Thyroid gland (tissue), 4 donors: ENCODE measurements at regions not wholly inside any gene's neighbourhood (a gene's known extent, or its start where the extent isn't known, plus 50 kb on each side); places are given as distances from the start of the nearest gene placed in this dataset.

Source experiments
- CTCF ChIP-seq, 6 experiments: fragments of 200-600 bp in 3 of 6; fragments of 450-650 bp in 3 of 6; sonication (generic) in 3 of 6; IDR thresholded peaks; one replicate each; pipeline ENCODE4 v1.5.1; 2016 to 2019; ENCODE audit warnings: antibody characterized with exemption in 6 of 6, mild to moderate bottlenecking in 2 of 6, inconsistent platforms in 1 of 6, moderate library complexity in 1 of 6
- POLR2A ChIP-seq, 2 donors: fragments of 450-650 bp; IDR thresholded peaks; one replicate each; pipeline ENCODE4 v1.6.1; 2017; ENCODE audit warnings: antibody characterized with exemption in 2 of 2, mild to moderate bottlenecking in 2 of 2, moderate library complexity in 1 of 2

- no peak for TF ChIP-seq CTCF (IDR thresholded peaks at IDR 0.05)
- TF ChIP-seq POLR2A (IDR thresholded peaks at IDR 0.05): no peak
Observed at GRCh38 chrY:8329431-8329830, 1007.8 kb upstream of the TSPY4 start.
